GOT3 (cell line): ENCODE measurements at regions not wholly inside any gene's neighbourhood (a gene's known extent, or its start where the extent isn't known, plus 50 kb on each side); places are given as distances from the start of the nearest gene placed in this dataset.

Experiments
- DNase-seq: peaks from one replicate; lab custom pipeline; 2025; ENCODE audit warnings: mixed read lengths; lab: John Stamatoyannopoulos, UW

- DNase-seq = no peak
Observed at GRCh38 chr13:75231235-75231634, 250.7 kb downstream of the TBC1D4 start.

GRCh38 chr13:75226733-75227435 lies 255.1 kb downstream of the TBC1D4 start:
- DNase-seq = no peak

- no peak for DNase-seq
Observed at GRCh38 chr13:75226092-75226491, 255.9 kb downstream of the TBC1D4 start.

GRCh38 chr13:75225288-75226032 lies 256.5 kb downstream of the TBC1D4 start:
- no peak for DNase-seq

GRCh38 chr13:75224053-75224742 lies 257.8 kb downstream of the TBC1D4 start:
- DNase-seq = no peak

- DNase-seq = no peak
Observed at GRCh38 chr13:75222031-75222430, 259.9 kb downstream of the TBC1D4 start.

- DNase-seq = no peak
Observed at GRCh38 chr13:75220861-75221260, 261.1 kb downstream of the TBC1D4 start.

GRCh38 chr13:75220238-75220542 lies 261.8 kb downstream of the TBC1D4 start:
- DNase-seq = no peak

GRCh38 chr13:75219479-75220237 lies 262.3 kb downstream of the TBC1D4 start:
- DNase-seq = peak; percentile 46

- no peak for DNase-seq
Observed at GRCh38 chr13:75217949-75218348, 264.0 kb downstream of the TBC1D4 start.

GRCh38 chr13:75216038-75216437 lies 265.9 kb downstream of the TBC1D4 start:
- DNase-seq = no peak

GRCh38 chr13:75214846-75215245 lies 267.1 kb downstream of the TBC1D4 start:
- no peak for DNase-seq

GRCh38 chr13:75202981-75203380 lies 279.0 kb downstream of the TBC1D4 start:
- DNase-seq = no peak

GRCh38 chr13:75197803-75198202 lies 284.2 kb downstream of the TBC1D4 start:
- DNase-seq = no peak

- no peak for DNase-seq
Observed at GRCh38 chr13:75196147-75196837, 285.7 kb downstream of the TBC1D4 start.

GRCh38 chr13:75195495-75196146 lies 286.3 kb downstream of the TBC1D4 start:
- no peak for DNase-seq

GRCh38 chr13:75194717-75195462 lies 287.1 kb downstream of the TBC1D4 start:
- DNase-seq = no peak

- DNase-seq = no peak
Observed at GRCh38 chr13:75186379-75186778, 295.6 kb downstream of the TBC1D4 start.

GRCh38 chr13:75181906-75182305 lies 300.1 kb downstream of the TBC1D4 start:
- DNase-seq = no peak

GRCh38 chr13:75180805-75181455 lies 301.0 kb downstream of the TBC1D4 start:
- no peak for DNase-seq
